Lung (tissue), 11 donors: ENCODE measurements at regions not wholly inside any gene's neighbourhood (a gene's known extent, or its start where the extent isn't known, plus 50 kb on each side); places are given as distances from the start of the nearest gene placed in this dataset.

Experiments
- ATAC-seq: fragments of 200-7000 bp; cut with Tn5 transposase; one replicate; pipeline ENCODE4 v1.9.1; 2020; ENCODE audit warnings: moderate number of reproducible peaks; ENCODE audit not compliant: insufficient read depth, low FRiP score
- DNase-seq, 3 donors: peaks; one replicate each; pipeline ENCODE4 v3.0.0-alpha.2; 2013 to 2017
- H3K27ac ChIP-seq, 2 donors: one replicate each; pipeline ENCODE4 v1.5.1; 2013; ENCODE audit warnings: mild to moderate bottlenecking in 2 of 2, moderate library complexity in 2 of 2, control low read depth in 1 of 2, inconsistent platforms in 1 of 2, low read depth in 1 of 2, low read length in 1 of 2
- H3K27me3 ChIP-seq, 3 donors: one replicate each; pipeline ENCODE4 v1.5.1; 2013; ENCODE audit warnings: low read length in 2 of 3; ENCODE audit not compliant: control insufficient read depth in 3 of 3, insufficient read depth in 3 of 3
- H3K36me3 ChIP-seq, 4 donors: one replicate each; pipeline ENCODE4 v1.5.1; 2013; ENCODE audit warnings: low read length in 4 of 4, mild to moderate bottlenecking in 1 of 4, moderate library complexity in 1 of 4; ENCODE audit not compliant: control insufficient read depth in 4 of 4, insufficient read depth in 4 of 4
- H3K4me1 ChIP-seq, 5 donors: one replicate each; pipeline ENCODE4 v1.5.1; 2013; ENCODE audit warnings: low read length in 5 of 5, mild to moderate bottlenecking in 2 of 5, moderate library complexity in 1 of 5; ENCODE audit not compliant: control insufficient read depth in 5 of 5, insufficient read depth in 5 of 5
- H3K4me3 ChIP-seq: one replicate; pipeline ENCODE4 v1.5.1; 2013; ENCODE audit warnings: mild to moderate bottlenecking, control low read depth, moderate library complexity
- H3K9ac ChIP-seq, 2 donors: one replicate each; pipeline ENCODE4 v1.5.1; 2013; ENCODE audit warnings: low read length in 2 of 2, control low read depth in 1 of 2; ENCODE audit not compliant: insufficient read depth in 1 of 2
- H3K9me3 ChIP-seq, 4 donors: one replicate each; pipeline ENCODE4 v1.5.1; 2013; ENCODE audit warnings: low read length in 3 of 4, mild to moderate bottlenecking in 1 of 4, moderate library complexity in 1 of 4; ENCODE audit not compliant: control insufficient read depth in 4 of 4, insufficient read depth in 3 of 4
- WGBS, 2 donors: extraction: QIAGEN DNeasy Blood & Tissue Kit; methylation state at CpG; one replicate each; pipeline ENCODE4 v1.1.7; 2013; 5-methylcytosine and 5-hydroxymethylcytosine counted together
- TF ChIP-seq, protein P1 (sequence below): IDR thresholded peaks from 2 replicates; pipeline ENCODE4 v1.5.1; 2012; ENCODE audit warnings: mild to moderate bottlenecking; ENCODE audit errors: control extremely low read depth, extremely low read depth
- donor health status: control.
- donor health status: control.
- donor health status: Bipolar disorder and iron deficiency.
- donor health status: healthy.
- donor health status: DM: yes; HTN: yes; CAD: no.

DNA sequence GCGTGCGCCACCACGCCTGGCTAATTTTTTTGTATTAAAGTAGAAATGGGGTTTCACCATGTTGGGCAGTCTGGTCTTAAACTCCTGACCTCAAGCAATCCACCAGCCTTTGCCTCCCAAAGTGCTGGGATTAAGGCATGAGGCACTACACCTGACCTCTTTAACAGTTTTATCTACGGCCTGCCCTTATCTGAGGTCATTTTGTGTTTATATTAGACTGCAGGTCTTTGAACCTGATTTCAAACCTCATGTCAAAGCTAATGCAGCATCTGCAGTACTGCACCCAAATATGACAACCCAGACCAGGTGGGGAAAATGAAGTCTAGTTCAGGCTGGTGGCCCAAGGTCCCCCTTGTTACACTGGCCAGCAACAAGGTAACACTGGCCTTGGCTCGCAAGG, 89.3 kb upstream of the ARMC2 start:
- no peak overlapping the region for H3K27ac ChIP-seq
- WGBS, 2 donors, result 96 to 98% methylated on average over 5 of the region's 5 CpGs
- TF ChIP-seq, protein P1, sequence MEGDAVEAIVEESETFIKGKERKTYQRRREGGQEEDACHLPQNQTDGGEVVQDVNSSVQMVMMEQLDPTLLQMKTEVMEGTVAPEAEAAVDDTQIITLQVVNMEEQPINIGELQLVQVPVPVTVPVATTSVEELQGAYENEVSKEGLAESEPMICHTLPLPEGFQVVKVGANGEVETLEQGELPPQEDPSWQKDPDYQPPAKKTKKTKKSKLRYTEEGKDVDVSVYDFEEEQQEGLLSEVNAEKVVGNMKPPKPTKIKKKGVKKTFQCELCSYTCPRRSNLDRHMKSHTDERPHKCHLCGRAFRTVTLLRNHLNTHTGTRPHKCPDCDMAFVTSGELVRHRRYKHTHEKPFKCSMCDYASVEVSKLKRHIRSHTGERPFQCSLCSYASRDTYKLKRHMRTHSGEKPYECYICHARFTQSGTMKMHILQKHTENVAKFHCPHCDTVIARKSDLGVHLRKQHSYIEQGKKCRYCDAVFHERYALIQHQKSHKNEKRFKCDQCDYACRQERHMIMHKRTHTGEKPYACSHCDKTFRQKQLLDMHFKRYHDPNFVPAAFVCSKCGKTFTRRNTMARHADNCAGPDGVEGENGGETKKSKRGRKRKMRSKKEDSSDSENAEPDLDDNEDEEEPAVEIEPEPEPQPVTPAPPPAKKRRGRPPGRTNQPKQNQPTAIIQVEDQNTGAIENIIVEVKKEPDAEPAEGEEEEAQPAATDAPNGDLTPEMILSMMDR, result no peak
- no peak overlapping the region for H3K4me3 ChIP-seq
- H3K9ac ChIP-seq, result no peak overlapping the region
- ATAC-seq (no peak), DNase-seq (no peak)
- H3K27me3 ChIP-seq, result no peaks in the 10 kb centered on the region
- no peaks in the 10 kb centered on the region for H3K9me3 ChIP-seq
- H3K36me3 ChIP-seq, result no peaks in the 10 kb centered on the region
- H3K4me1 ChIP-seq, result peaks cover 0 to 3% (median 0%) of the 10 kb centered on the region in 5 donors

DNA sequence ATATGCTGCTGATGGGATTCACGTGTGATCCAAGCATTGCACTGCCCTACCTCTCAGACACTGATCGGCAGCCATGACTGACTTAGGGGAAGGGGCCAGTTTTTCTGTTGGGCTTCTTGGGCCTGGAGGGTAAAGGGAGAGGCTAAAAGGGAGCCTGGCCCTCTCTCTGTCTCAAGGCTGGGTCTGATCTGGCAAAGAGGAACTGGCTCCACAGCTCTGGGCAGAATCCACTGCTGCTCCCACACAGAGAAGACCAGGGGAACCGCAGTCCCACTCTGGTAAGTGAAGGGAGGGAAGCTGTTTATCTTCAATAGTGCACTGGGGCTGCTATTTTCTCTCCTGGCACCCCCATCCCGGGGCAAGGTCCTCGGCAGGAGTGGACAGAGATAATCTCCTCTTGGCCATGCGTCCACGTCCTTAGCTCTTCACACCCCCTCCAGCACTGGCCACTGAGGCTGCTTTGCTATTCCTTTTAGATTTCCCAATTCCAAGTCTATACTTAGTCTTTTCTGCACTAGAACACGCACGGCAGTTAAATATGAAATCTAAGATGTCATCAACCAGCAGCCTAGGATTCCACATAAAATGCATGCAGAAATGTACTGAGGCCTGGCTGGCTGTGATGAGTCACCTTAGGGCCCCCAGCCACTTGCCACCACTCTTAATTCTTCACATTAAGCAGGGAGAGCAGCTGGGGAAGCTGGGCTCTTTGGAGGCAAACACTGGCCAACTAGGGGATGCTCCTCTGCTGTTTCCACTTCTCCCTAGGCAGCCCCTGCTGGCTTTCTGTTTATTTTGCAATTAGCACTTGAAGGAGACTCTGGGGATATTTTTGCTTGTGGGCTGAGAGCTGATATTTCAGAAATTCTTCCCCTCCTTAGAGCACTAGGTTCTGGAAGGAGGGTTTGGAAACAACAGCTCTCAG, 87.8 kb upstream of the ARMC2 start:
- Histone ChIP-seq H3K36me3 (no peaks in the 10 kb centered on the region), H3K27me3 (no peaks in the 10 kb centered on the region), H3K27ac (no peak overlapping the region), H3K9ac (no peak overlapping the region), H3K9me3 (no peaks in the 10 kb centered on the region), H3K4me1 (peaks cover 0 to 8% (median 0%) of the 10 kb centered on the region in 5 donors), H3K4me3 (no peak overlapping the region)
- TF ChIP-seq, protein P1, result no peak
- no peak for ATAC-seq
- 90 to 92% methylated on average over 9 of the region's 9 CpGs for WGBS, 2 donors
- no peak for DNase-seq

DNA sequence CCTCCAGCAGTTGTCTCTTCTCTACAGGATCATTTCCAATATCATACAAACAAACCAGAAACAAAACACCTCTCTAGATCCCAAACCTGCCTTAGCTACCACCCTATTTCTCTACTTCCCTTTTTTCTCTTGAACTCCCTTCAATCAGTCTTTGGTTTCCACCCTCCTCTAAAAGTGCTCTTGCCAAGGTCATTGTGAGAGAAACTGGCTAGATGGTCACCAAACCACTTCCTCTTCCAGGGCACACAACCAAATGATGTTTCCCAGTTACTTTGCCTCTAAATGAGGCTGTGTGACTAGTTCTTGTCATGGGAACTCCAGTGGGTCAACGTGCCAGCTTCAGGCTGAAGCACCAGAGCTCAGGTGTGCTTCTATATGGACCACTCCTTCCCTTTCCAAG, 85.8 kb upstream of the ARMC2 start:
- Histone ChIP-seq H3K4me3 (no peak overlapping the region), H3K27me3 (no peaks in the 10 kb centered on the region), H3K4me1 (peaks cover 0 to 7% (median 0%) of the 10 kb centered on the region in 5 donors), H3K36me3 (no peaks in the 10 kb centered on the region), H3K9me3 (no peaks in the 10 kb centered on the region), H3K9ac (no peak overlapping the region), H3K27ac (no peak overlapping the region)
- DNase-seq (no peak), ATAC-seq (no peak)
- TF ChIP-seq, protein P1, result no peak
- WGBS, 2 donors, result 68 to 75% methylated on average over 1 of the region's 1 CpG
